Ishikawa (cell line): ENCODE measurements at regions not wholly inside any gene's neighbourhood (a gene's known extent, or its start where the extent isn't known, plus 50 kb on each side); places are given as distances from the start of the nearest gene placed in this dataset.

ENCODE experiments used
- CEBPB ChIP-seq: IDR thresholded peaks from 2 replicates; pipeline ENCODE4 v1.6.1; 2012
- CREB1 ChIP-seq: IDR thresholded peaks from 2 replicates; pipeline ENCODE4 v1.6.1; 2012; ENCODE audit warnings: low read depth
- EGR1 ChIP-seq: IDR thresholded peaks from 2 replicates; pipeline ENCODE4 v1.6.1; 2012
- EP300 ChIP-seq: IDR thresholded peaks from 2 replicates; pipeline ENCODE4 v1.6.1; 2012; ENCODE audit warnings: borderline replicate concordance
- FOXM1 ChIP-seq: IDR thresholded peaks from 2 replicates; pipeline ENCODE4 v1.6.1; 2012; ENCODE audit warnings: low read depth, borderline replicate concordance
- MAX ChIP-seq: IDR thresholded peaks from 2 replicates; pipeline ENCODE4 v1.6.1; 2012
- NFIC ChIP-seq: IDR thresholded peaks from 2 replicates; pipeline ENCODE4 v1.6.1; 2012
- RAD21 ChIP-seq: IDR thresholded peaks from 2 replicates; pipeline ENCODE4 v1.6.1; 2012; ENCODE audit warnings: low read depth
- REST ChIP-seq: IDR thresholded peaks from 2 replicates; pipeline ENCODE4 v1.6.1; 2012; ENCODE audit warnings: low read depth, mild to moderate bottlenecking
- TAF1 ChIP-seq: IDR thresholded peaks from 2 replicates; pipeline ENCODE4 v1.6.1; 2012; ENCODE audit warnings: low read depth, mild to moderate bottlenecking
- TCF12 ChIP-seq: IDR thresholded peaks from 2 replicates; pipeline ENCODE4 v1.6.1; 2012; ENCODE audit warnings: low read depth
- TEAD4 ChIP-seq: IDR thresholded peaks from 2 replicates; pipeline ENCODE4 v1.6.1; 2012
- USF1 ChIP-seq: IDR thresholded peaks from 2 replicates; pipeline ENCODE4 v1.6.1; 2012
- YY1 ChIP-seq: IDR thresholded peaks from 2 replicates; pipeline ENCODE4 v1.6.1; 2012; ENCODE audit warnings: low read depth
- ZBTB7A ChIP-seq: IDR thresholded peaks from 2 replicates; pipeline ENCODE4 v1.6.1; 2012; ENCODE audit warnings: low read depth

- no peak for TF ChIP-seq TAF1
- TF ChIP-seq EGR1 = no peak
- TF ChIP-seq ZBTB7A = no peak
- TF ChIP-seq RAD21 = no peak
- no peak for TF ChIP-seq USF1
- no peak for TF ChIP-seq CEBPB
- TF ChIP-seq REST = no peak
- no peak for TF ChIP-seq YY1
- no peak for TF ChIP-seq FOXM1
- no peak for TF ChIP-seq TEAD4
- no peak for TF ChIP-seq TCF12
- TF ChIP-seq CREB1 = no peak
- no peak for TF ChIP-seq MAX
- no peak for TF ChIP-seq EP300
Measured at GRCh38 chr2:61707984-61708852, 145.6 kb downstream of the FAM161A start.

- no peak for TF ChIP-seq TEAD4
- TF ChIP-seq YY1 = no peak
- TF ChIP-seq ZBTB7A = no peak
- TF ChIP-seq TCF12 = no peak
- TF ChIP-seq REST = no peak
- TF ChIP-seq NFIC = no peak
- no peak for TF ChIP-seq TAF1
- no peak for TF ChIP-seq CEBPB
- TF ChIP-seq FOXM1 = no peak
- no peak for TF ChIP-seq EGR1
- TF ChIP-seq EP300 = no peak
Measured at GRCh38 chr2:61705625-61706024, 148.2 kb downstream of the FAM161A start.

- TF ChIP-seq RAD21 = no peak
- no peak for TF ChIP-seq MAX
- TF ChIP-seq NFIC = no peak
- TF ChIP-seq TCF12 = no peak
- no peak for TF ChIP-seq YY1
- TF ChIP-seq USF1 = no peak
- TF ChIP-seq CREB1 = no peak
Measured at GRCh38 chr2:61704364-61704763, 149.5 kb downstream of the FAM161A start.

- TF ChIP-seq MAX (no peak), TCF12 (no peak), EGR1 (no peak), TEAD4 (no peak), EP300 (no peak), CEBPB (no peak), TAF1 (no peak), CREB1 (no peak), ZBTB7A (no peak)
Measured at GRCh38 chr2:61702088-61702467, 151.8 kb downstream of the FAM161A start.

GRCh38 chr2:61700464-61700863, 153.4 kb downstream of the FAM161A start:
- TF ChIP-seq CEBPB = no peak
- TF ChIP-seq CREB1 = no peak
- no peak for TF ChIP-seq TEAD4
- no peak for TF ChIP-seq RAD21
- TF ChIP-seq REST = no peak
- no peak for TF ChIP-seq TCF12
- no peak for TF ChIP-seq MAX
- no peak for TF ChIP-seq EP300
- no peak for TF ChIP-seq TAF1
- TF ChIP-seq EGR1 = no peak
- no peak for TF ChIP-seq YY1
- TF ChIP-seq USF1 = no peak
- TF ChIP-seq ZBTB7A = no peak
- TF ChIP-seq NFIC = no peak
- no peak for TF ChIP-seq FOXM1
